ENCODE measurements at regions not wholly inside any gene's neighbourhood (a gene's known extent, or its start where the extent isn't known, plus 50 kb on each side); places are given as distances from the start of the nearest gene placed in this dataset.

- Histone ChIP-seq H4K20me1 (ENCODE audit: insufficient read depth) (no peaks in the 10 kb centered on the region), H3F3A (ENCODE audit: insufficient read depth, low read length, poor library complexity, severe bottlenecking) (no peaks in the 10 kb centered on the region), H3K4me3 (ENCODE audit: low read length) (no peak overlapping the region)
These were observed 233.9 kb downstream of the RAB28 start for GRCh38 chr4:13250263-13250662.

GRCh38 chr4:13248621-13249298, 235.4 kb downstream of the RAB28 start:
- H3K36me3 ChIP-seq (ENCODE audit: insufficient read depth, low read length), result no peaks in the 10 kb centered on the region
- no peak overlapping the region for H3K9ac ChIP-seq (ENCODE audit: low read length)
- no peaks in the 10 kb centered on the region for H3K27me3 ChIP-seq (ENCODE audit: insufficient read depth, low read depth, low read length)
- no peaks in the 10 kb centered on the region for H3K79me2 ChIP-seq (replicated peaks; ENCODE audit: insufficient read depth, low read length)
- no peaks in the 10 kb centered on the region for H4K20me1 ChIP-seq (ENCODE audit: insufficient read depth)
- H2AFZ ChIP-seq (ENCODE audit: low read depth, low read length), result no peak overlapping the region
- H3K9me2 ChIP-seq (ENCODE audit: insufficient read depth, low read length), result no peaks in the 10 kb centered on the region
- H3F3A ChIP-seq (ENCODE audit: insufficient read depth, low read length, poor library complexity, severe bottlenecking), result no peaks in the 10 kb centered on the region
- TF ChIP-seq POLR2AphosphoS5 (IDR thresholded peaks at IDR 0.05) (no peak), EP300 (conservative IDR thresholded peaks at IDR 0.05; ENCODE audit: poor library complexity, severe bottlenecking) (no peak), TAF1 (IDR thresholded peaks at IDR 0.05; ENCODE audit: low read depth) (no peak), RAD21 (conservative IDR thresholded peaks at IDR 0.05) (no peak)
- no peak overlapping the region for H3K4me3 ChIP-seq (ENCODE audit: low read length)
- no peaks in the 10 kb centered on the region for H3K9me3 ChIP-seq (ENCODE audit: low read length)
- H3K27ac ChIP-seq (ENCODE audit: low read length), result no peak overlapping the region
- no peak overlapping the region for H3K4me2 ChIP-seq (ENCODE audit: low read length)

More at GRCh38 chr4:13250263-13250662, 233.9 kb downstream of the RAB28 start:
- no peaks in the 10 kb centered on the region for H3K36me3 ChIP-seq (ENCODE audit: insufficient read depth, low read length)
- H3K9me3 ChIP-seq (ENCODE audit: low read length), result no peaks in the 10 kb centered on the region
- TF ChIP-seq POLR2AphosphoS5 (IDR thresholded peaks at IDR 0.05) (no peak), MXI1 (conservative IDR thresholded peaks at IDR 0.05; ENCODE audit: poor library complexity, severe bottlenecking) (no peak), EP300 (conservative IDR thresholded peaks at IDR 0.05; ENCODE audit: poor library complexity, severe bottlenecking) (no peak), CTCF (IDR thresholded peaks at IDR 0.05; ENCODE audit: poor library complexity, severe bottlenecking) (no peak), TAF1 (IDR thresholded peaks at IDR 0.05; ENCODE audit: low read depth) (no peak), REST (IDR thresholded peaks at IDR 0.05; ENCODE audit: borderline replicate concordance) (no peak), SMC3 (conservative IDR thresholded peaks at IDR 0.05; ENCODE audit: poor library complexity) (no peak), EZH2 (IDR thresholded peaks at IDR 0.05; ENCODE audit: borderline replicate concordance, insufficient read depth, low read length, poor library complexity, severe bottlenecking) (no peak), RAD21 (conservative IDR thresholded peaks at IDR 0.05) (no peak)
- no peak overlapping the region for H2AFZ ChIP-seq (ENCODE audit: low read depth, low read length)
- no peaks in the 10 kb centered on the region for H3K79me2 ChIP-seq (replicated peaks; ENCODE audit: insufficient read depth, low read length)
- H3K27ac ChIP-seq (ENCODE audit: low read length), result no peak overlapping the region
- no peak overlapping the region for H3K4me2 ChIP-seq (ENCODE audit: low read length)
- no peaks in the 10 kb centered on the region for H3K9me2 ChIP-seq (ENCODE audit: insufficient read depth, low read length)
- H3K9ac ChIP-seq (ENCODE audit: low read length), result no peak overlapping the region
- no peaks in the 10 kb centered on the region for H3K27me3 ChIP-seq (ENCODE audit: insufficient read depth, low read depth, low read length)
